SHP77 treated with DMSO at 0.1 percent for 48 hours (cell line): ENCODE measurements at regions not wholly inside any gene's neighbourhood (a gene's known extent, or its start where the extent isn't known, plus 50 kb on each side); places are given as distances from the start of the nearest gene placed in this dataset.

ENCODE experiments used
- DNase-seq: peaks from one replicate; lab custom pipeline; 2025; lab: John Stamatoyannopoulos, UW

DNA sequence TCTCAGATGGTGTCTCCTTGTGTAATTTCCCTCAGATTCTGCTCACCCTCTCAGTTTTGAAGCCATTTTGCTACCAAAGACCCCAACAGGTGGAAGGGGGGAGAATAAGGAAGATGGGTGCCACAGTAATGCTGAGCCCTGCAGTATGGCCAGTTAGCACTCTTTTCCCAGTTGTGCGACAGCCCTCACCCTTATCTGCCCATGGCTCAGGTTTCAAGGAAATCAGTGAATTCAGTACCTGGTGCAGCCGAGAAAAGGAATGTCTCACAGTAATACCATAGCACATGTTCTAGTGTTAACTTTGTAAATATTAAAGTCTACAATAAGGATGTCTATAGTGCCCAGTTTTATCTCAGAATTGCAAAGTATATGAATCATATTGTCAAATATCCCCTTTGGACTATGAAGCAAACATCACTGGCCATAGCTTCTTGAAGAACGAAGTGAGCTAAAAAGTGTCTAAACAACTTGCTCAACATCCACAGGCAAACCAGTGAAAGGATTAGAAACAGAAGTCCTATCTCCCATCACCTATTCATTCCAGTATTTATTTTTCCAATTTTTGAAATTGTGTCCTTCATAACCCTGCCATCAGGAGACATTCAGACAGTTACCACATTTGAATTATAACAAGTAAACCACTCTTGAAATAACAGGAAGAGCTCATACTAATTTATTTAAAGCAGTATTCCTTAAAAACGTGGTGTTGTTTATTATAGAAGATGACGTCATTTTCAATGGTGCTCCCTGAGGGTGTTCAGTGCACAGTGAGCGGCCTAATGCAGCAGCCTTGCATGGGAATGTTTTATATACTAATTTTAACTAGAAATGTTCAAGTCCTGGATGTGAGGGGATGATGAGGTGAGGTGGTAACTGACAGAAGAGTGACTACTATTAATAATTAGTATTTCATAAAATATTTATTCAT lies 366.2 kb downstream of the TFAP2A start:
- DNase-seq = no peak

DNA sequence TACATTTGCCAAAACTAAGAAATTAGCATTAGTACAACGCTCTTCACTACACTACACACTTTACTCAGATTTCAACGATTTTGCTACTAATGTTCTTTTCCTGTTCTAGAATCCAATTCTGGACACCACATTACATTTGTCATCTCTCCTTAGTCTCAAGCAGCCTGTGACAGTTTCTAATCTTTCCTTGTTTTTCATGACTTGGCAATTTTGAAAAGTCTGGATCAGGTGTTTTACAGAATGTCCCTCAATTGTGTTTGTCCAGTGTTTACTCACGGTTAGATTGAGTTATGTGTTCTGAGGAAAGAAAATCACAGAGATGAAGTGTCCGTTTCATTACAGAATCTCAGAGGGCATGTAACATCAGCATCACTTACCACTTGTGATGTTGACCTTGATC lies 372.6 kb downstream of the TFAP2A start:
- no peak for DNase-seq

DNA sequence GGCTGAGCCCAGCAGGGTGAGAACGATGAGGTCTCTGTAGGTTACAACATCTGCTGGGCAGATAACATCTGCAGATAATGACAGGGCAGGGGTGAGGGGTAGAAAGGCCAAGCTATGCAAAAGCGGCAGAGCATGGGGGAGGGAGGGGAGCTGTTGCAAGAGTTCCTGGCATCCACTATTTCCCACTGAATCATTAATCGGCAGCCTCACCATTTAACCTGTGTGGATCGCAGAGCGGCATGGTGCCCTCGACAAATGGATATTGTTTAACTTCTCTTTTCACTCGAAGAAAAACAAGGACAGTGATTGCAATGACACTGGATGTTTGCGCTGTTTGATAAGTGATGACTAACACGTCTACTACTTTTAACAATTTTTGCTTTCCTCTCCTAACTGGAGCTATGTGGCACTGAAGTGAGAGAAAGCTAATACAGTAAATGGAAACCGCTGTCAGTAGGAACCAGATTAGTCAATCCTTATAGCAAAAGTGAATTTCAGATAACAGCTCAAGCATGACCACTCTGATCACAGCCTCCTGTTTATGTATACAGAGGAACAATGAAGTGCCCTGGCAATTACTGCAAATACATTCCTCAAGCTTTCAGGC lies 381.5 kb downstream of the TFAP2A start:
- DNase-seq = peak; percentile 13

DNA sequence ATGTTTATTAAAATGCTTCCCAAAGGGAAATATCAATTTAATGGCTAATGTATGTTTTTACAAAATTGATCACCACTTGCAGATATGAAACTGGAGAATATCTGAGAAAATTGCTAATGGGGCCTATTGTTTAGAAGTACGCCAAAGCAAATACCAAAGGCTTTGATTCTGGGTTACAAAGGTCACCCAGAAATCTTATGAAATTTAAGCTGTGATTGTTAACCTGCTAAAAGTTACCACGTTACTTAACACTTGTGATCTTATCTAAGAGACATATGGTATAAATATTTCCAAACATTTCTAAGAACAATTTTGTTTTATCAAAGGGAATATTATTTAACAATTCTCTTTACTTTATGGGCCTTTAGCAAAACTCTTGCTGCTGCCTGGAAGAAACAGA lies 383.3 kb downstream of the TFAP2A start:
- DNase-seq = no peak

DNA sequence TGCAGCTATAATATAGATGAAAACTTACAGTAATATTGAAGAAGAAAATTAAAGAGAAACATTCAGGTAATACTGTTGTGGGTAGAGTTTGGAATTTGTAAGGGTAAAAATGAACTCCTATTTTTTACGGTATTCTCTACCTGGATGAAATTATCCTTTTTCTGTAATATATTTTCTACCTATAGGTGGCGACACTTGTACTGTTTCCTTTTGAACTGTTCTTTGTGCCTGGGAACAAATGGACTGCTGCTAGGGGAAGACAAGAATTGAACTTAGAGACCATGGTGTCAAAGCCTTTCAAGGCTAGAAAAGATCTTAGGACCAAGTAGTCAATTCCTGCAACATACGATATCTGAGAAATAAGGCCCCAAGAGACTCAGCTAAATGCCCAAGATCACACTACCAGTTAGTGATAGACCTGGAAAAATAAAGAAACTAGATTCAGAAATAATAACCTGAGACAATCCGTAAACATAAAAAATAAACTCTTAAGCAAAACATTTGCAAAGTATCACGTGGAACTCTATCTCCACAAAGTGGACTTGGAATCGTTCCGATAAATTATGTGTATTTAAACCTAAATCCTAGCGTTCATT lies 383.8 kb downstream of the TFAP2A start:
- DNase-seq = no peak

DNA sequence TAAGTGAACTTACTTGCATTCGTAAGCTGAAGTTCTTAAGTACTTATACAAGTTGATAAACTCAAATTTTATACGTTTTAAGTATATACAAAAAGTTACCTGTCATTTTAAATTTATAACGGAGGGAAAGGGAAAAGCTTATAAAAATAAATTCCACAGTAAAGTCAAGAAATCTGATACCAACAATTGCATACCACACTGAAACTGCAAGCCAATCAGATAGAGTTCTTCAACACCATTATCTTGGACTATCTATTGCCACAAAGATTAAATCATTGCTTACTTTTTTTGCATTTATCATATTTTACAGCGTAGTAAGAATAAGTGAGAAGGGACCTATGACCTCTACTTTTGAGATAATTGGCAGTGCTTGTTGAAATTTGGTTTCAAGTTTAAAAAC lies 386.7 kb downstream of the TFAP2A start:
- no peak for DNase-seq

DNA sequence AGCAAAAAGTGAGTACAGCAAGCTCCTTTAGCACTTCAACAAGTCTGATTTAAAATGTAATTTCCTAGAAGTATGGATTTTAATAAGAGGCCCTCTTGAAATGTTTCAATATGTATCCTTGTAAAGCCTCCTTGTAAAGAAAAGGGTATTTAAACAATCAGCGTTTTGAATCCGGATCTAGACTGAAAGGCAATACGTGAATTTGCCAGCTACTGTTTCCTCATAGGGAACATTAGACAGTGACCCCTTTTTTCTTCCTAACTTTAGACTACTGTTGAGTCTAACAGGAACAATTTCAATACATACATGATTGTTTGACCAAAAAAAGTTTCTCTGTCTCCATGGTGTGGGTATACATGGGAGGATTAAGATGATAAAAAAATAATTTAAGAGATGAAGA lies 395.0 kb downstream of the TFAP2A start:
- DNase-seq = no peak

DNA sequence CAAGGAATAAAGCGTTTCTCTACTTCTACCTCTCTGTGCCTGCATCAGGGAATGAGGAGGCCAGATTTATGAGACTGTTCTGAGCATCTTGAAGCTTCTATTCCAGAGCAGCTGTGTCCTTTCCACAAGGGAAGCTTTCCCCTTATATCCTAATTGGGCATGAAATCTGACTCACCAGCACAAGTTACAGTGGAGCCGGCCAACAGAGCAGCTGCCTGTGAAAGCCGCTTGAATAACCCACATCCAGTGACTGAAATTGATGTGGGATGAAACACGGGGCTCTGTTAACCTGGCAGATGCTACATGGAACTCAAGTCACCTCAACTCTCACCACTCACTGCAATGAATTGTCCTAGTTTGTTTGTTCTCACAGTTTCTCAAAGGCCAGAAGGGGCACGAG lies 400.3 kb downstream of the TFAP2A start:
- no peak for DNase-seq

DNA sequence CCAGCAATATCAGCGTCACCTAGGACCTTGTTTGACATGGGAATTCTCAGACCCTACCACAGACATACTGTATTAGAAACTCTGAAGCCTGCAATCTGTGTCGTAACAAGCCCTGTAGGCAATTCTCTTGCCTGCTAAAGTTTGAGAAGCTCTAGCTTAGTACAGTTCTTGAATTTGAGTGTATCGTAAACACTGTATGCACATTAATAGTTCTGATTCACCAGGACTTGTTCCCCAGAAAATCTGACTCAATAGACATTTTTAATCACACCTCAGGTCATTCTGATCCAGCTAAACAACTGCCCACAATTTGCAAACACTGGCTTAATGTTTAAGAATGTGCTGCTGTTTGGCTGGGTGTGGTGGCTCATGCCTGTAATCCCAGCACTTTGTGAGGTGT lies 414.3 kb downstream of the TFAP2A start:
- no peak for DNase-seq

DNA sequence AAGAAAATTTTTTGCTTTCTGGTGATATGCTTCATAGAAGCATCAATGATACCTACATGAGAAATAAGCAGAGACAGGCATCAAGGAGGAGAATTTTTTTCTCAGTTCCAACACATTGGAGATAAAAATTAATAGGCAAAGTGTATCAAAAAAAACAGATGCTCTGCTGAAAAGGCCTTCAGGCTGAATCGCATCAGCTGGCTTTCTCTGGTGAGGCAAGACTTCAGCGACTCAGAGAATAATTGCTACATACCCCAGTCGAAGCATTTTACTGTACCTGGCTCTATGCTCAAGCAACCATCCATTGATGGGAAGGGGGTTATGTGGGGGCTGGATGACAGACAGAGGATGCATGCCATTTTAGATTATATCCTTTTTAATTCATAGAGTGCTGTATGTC lies 415.1 kb downstream of the TFAP2A start:
- DNase-seq = no peak

DNA sequence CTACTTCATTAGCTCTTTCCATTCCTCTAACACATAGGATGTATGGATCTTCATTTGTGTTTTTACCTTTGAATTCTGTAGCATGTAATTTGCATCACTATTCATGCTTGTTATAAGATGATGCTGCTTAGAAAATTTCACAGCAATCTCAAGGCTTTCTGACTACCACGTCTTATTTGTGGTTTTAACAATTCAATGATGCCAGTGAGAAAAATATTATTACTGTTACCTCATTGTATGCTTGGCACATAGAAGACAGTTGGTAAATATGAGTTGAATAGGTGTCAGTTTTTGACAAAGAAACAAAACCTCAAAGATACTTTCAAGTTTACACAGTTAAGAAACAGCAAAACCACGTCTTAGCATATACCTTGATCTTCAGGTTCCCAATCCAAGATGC lies 428.6 kb downstream of the TFAP2A start:
- DNase-seq = no peak

DNA sequence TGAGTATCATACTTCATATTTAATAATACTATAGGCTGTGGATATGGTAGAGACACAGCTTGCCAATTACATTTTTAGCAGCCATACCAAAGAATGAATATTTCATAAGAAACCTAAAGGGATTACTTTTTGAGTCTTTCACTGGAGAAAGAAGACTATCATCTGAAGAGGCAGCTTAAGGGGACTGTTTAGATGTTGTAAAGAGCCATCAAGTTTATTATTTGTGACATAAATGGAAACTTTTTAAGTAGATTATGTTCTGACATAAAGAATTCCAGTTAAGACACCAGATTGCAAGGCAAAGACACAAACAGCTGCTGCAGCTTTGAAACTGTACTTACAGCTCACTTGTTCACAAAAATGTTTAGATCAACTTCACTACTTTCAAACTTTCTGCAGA lies 429.4 kb downstream of the TFAP2A start:
- DNase-seq = no peak

DNA sequence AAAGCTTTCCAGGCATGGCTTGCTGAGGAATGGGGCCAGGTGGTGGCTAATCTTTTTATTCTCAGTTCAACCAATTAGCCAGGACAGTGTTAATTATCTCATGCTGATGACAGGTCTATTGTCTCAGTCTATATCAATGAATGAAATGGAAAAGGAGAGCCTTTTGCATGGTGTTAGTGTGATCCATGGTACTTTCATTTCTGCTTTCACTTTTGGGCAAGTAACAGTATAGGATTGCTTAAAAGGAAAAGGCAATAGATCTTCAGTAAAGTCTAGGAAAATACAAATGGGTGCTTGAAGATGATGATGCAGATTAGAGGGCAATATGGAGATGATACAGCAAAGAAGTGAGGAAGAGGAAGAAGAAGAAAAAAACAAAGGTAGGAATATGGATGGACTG lies 430.3 kb downstream of the TFAP2A start:
- DNase-seq = no peak

DNA sequence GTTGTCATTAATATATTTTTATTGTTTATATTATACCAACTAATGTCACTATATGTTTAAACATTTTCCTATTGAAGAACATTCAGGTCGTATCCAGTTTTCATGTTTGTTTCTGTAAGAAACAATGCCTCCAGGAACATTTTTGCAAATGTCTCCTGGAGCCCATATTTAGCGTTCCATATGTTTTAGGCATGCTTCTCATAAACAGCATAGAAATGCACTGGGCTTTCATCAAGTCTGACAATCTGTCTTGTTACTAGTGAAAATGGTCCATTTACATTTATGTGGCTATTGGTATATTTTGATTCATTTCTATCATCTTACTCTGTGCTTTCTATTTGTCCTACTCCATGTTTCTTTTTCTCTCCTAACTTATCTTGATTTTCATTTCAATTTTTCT lies 431.7 kb downstream of the TFAP2A start:
- no peak for DNase-seq

DNA sequence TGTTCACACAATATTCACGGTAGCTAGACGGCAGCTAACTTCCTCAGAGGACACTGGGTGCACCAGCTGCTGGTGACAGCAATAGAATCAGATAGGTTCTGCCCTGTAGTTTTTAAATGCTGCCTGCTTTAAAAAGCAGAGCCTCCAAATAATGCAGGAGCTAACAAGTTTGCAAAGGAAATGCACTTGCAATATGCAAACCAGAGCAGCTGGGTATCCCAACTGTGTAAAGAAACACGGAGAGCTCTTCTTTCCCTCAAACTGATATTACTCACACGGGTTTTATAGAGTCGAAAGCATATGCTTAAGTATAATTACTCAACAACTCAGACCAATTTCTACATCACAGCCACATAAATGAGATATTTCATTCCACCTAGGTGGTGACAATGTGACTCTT lies 432.7 kb downstream of the TFAP2A start:
- no peak for DNase-seq

DNA sequence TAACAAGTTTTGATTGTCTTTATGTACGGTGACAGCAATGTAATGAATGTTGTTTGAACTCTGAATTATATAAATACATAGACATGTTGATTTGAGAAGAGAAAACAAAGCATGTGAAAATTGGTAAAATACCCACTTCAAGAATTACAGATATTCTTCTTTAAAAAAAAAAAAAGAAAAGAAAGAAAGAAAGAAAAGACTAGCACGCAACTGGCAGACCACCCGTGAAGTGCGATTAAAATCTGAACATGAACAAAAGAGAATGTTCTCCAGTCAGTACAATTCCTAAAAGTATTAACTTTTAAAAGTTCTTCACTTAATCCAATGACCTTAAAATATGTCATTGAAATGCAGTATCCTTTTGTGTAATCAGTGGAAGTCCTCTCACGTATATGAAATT lies 434.9 kb downstream of the TFAP2A start:
- no peak for DNase-seq

DNA sequence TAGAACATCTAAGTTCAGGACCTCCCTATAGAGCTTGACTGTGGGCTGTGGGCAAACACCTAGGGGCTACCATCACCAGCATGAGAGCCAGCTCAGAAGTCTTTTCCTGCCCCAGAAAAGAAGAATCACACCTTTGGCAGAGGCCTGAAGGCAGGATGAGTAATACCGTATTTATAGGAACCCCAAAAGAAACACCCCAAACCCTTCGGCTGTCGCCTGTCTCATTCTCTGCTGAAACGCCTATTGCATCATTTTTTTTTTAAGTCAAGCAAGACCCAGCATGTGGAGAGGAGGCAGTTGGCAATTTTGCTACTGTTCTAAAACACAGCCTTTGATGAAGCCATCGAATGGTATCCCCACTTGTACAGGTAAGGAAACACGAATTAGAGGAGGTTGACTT lies 436.4 kb downstream of the TFAP2A start:
- DNase-seq = no peak

DNA sequence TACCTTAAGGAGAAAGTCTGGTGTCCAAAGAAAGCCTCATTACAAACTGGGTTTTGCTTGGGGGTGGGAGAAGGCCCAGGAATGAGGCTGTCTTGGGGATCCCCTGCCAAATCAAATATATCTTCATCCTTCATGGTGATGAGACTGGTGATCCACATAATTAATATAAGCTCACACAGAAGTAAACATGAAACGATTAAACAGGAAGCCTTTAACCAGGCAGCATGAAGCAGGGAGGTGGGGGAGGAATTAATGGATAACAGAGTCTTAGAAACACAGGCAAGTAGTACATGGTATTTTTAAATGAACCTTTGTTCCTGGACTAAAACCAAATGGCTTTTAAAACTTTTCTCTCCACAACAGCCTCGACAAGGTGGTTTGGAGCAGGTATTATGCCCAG lies 437.5 kb downstream of the TFAP2A start:
- no peak for DNase-seq

DNA sequence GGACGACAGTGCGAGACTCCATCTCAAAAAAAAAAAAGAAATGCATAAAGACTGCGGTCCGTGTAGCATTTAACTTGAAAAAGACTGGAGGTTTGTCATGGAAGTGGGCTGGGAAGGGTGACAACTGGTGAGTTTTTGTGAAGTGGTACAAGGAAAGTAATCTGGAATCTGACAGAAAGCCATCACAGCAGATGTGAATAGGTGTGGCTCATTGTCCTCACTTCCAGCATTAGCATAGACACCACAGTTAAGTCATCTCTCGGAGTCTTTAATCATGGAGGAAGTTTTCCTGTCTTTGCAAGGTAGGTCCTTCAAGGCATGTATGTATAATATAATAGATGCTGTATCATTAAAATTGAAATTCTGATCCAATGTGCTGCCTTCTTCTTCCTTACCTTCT lies 453.2 kb downstream of the TFAP2A start:
- DNase-seq = no peak

DNA sequence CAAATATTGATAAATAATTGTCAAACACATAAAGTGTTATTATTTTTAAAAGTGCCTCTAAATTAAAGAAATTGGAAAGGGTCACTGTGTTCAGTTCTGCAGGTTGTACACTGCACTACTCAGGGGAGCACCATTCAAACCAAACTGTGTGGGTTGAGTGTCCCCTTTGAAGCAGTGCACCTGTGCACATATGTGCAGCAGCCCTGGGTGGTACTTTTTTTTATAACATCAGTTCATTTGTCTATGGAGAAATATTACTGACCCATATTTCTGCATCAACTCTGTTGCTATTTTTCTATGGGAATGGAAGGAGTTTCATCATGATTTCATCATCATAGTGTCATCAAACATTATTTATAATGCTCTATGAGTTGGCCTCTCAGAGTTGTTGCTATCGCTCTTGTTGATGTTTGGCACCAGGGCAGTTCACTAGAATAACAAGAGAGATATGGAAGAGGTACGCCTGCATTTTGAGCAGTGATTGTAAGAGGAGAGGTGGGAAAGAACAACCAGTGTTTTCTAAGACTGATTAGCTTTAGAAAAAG lies 457.6 kb downstream of the TFAP2A start:
- DNase-seq = no peak

DNA sequence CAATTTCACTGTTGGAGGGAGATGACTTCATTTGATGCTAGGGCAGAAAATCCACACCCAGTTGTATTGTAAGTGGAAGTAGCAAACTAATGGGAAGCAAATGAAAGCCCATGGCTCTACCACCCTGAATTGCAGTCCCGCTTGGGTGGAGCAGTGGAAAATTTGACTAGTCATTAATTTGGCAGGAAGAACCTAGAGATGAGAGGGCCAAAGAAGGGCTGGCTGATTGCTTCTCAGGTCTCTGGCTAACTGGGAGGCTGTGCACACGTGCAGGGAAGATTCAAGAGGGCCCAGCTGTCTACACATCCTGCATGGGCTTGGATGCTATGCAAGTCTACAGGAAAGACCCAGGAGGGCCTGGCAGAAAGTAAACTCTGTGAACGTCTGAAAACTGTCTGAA lies 466.2 kb downstream of the TFAP2A start:
- DNase-seq = peak; percentile 58

DNA sequence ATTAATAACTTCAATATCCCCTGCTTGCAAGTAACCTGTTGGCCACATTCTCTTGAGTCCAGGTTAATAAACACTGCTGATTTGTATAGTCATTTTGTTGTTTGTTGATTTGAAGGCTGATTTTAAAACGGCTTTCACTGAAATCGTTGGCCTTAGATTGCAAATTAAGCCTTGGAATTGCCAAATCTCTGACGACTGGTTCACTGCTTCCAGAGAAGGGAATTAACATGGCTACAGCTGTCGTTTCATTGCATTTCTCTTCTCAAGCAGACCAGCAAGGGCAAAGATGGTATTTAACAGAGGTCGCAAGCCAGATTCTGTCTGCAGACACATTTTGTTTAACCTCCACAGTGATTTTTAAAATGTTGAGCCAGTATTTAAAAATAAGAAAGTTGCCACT lies 470.9 kb downstream of the TFAP2A start:
- DNase-seq = no peak

DNA sequence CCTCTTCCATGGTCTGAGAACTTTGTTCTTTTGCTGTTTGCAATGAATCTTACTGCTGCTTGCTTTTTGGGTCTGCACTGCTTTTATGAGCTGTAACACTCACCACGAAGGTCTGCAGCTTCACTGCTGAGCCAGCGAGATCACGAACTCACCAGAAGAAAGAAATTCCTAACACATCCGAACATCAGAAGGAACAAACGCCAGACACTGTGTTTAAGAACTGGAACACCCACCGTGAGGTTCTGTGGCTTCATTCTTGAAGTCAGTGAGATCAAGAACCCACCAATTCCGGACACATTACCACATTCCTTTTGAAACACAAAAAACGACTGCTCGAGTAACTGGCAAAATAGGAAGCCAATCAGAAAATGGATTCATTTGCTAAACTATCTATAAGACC lies 471.8 kb downstream of the TFAP2A start:
- no peak for DNase-seq
